Left hindlimb (tissue), 1 donor: ENCODE measurements at regions not wholly inside any gene's neighbourhood (a gene's known extent, or its start where the extent isn't known, plus 50 kb on each side); places are given as distances from the start of the nearest gene placed in this dataset.
"Not testable (repeated sequence)": the region's sequence is repeated elsewhere in the genome, so short reads cannot be mapped to it uniquely, and the experiment has no call there.

Experiments used
- DNase-seq: peaks from one replicate; pipeline ENCODE4 v3.0.0-alpha.2; 2018

GRCh38 chr1:242900558-242900957 lies 354.5 kb downstream of the CEP170 start:
- DNase-seq: not testable (repeated sequence)

- peak; percentile 48 for DNase-seq
Measured at GRCh38 chr1:242890192-242890741, 364.8 kb downstream of the CEP170 start.

DNA sequence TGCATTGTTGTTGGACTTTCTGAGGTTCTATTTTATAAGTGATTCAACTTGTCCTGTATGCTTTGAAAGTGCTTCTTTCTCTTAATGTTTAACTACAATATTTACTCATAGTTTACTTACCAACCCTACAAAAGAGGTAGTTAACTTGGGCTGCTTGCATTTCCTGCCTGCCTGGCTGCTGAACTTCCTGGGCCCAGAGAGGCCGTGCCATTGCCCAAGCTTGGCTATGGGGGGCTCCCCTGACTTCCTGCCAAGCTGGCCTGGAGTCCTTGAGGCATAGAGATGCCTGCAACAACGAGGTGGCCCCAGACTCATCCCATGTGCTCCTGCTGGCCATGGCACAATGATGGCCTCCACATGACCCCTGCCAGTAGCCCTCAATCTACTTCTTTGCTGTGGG lies 361.6 kb upstream of the PLD5 start:
- DNase-seq: no peak

DNA sequence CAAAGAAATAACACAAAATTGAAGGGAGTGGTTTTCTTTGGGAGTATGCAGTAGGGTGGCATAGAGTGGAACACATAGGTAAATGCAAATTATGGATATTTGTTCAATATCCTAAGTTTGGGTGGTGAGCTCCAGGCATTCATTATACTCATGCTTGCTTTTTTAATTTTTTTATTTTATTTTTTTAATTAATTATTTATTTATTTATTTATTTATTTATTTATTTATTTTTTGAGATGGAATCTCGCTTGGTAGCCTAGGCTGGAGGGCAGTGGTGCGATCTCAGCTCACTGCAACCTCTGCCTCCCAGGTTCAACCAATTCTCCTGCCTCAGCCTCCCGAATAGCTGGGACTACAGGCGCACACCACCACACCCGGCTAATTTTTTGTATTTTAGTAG lies 355.5 kb upstream of the PLD5 start:
- not testable (repeated sequence) for DNase-seq

DNA sequence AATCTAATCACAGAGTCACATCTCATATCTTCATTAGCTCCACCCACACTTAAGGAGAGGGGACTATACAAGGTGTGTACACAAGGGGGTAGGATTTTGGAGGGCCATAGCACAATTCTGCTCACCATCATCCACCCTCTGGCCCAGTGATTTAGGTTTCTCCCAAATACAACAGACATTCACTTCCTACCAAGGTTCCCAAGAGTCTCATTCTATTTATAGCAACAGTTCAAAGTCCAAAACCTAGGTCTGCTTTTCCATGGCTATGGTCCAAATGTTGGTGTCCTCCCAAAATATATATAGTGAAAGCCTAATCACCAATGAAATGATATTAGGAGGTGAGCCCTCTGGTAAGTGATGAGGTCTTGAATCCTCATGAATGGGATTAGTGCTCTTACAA lies 353.2 kb upstream of the PLD5 start:
- no peak for DNase-seq

GRCh38 chr1:242877229-242877628 lies 352.7 kb upstream of the PLD5 start:
- DNase-seq: no peak

- no peak for DNase-seq
Measured at GRCh38 chr1:242876030-242876429, 351.5 kb upstream of the PLD5 start.

DNA sequence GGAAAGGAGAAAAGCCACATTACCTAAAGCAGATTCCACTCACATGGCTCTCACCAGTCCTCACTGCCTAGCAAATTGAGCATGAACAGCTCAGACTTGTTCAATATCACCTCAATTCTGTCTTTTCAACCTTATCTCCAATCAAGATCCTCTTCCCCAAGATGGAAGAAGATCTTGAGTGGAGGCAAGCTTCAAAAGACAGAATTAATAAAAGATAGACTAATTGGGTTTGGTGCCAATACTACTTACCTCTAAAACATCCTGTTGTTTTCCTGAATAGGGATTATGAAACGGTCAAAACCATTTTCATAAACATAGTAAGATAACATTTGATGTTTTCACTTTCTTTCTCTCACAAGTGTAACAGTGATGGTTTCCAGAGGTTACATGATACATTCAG lies 349.2 kb upstream of the PLD5 start:
- DNase-seq: no peak

DNA sequence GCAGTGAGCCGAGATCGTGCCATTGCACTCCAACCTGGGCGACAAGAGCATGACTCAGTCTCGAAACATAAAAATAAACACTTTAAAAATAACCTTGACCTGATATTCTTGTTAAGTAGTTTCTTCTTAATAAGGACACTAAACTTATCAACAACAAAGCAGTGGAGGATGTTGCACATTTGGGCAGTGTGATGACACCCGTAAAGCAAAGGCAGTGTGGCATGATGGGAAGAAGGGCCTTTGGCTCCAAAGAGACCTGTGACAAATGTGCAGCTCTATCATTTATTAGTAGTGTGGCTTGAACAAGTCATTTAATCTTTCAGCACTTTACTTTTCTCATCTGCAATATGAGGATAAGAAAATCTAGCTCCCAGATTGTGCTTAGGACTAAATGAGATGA lies 348.0 kb upstream of the PLD5 start:
- DNase-seq: no peak

GRCh38 chr1:242871471-242872030 lies 347.1 kb upstream of the PLD5 start:
- no peak for DNase-seq

DNA sequence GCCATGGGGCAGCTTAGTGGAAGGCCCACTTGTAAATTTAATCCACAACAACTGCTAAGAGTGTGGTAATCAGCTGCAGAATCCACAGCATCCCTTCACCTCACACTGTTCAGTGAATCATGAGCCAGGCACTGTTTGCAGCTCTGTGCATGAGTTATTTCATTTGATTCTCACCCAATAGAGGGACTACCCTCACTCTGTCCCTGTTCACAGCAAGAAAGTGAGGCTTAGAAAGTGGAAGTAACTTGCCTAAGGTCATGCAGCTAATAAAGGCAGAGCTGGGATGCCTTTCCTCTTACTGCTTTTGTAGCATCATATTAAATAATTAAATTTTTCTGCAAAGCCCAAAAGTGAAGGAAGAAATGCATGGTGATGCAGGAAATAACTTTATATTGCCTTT lies 346.5 kb upstream of the PLD5 start:
- no peak for DNase-seq

- DNase-seq: no peak
Measured at GRCh38 chr1:242856289-242856688, 331.8 kb upstream of the PLD5 start.

GRCh38 chr1:242854466-242854865 lies 330.0 kb upstream of the PLD5 start:
- no peak for DNase-seq

GRCh38 chr1:242847390-242847993 lies 323.0 kb upstream of the PLD5 start:
- DNase-seq: no peak

GRCh38 chr1:242842094-242842493 lies 317.6 kb upstream of the PLD5 start:
- no peak for DNase-seq

DNA sequence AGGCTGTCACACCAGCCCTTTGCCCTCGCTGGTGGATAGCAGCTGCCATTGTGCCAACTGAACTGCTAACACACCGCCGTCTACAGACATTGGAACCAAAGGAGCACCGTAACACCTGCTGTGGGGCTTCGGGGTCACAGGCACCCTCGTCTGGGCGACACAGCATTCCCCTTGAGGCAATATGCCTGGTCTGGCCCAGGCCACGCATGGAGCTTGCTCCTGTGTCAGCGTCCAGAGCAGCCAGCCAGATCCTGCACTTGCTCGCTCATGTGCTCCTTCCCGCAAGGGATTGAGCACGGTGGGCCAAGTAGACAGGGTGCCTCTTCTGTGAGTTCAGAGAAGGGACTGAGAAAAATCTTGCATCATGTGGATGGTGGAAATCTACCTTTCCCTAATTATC lies 314.6 kb upstream of the PLD5 start:
- no peak for DNase-seq

DNA sequence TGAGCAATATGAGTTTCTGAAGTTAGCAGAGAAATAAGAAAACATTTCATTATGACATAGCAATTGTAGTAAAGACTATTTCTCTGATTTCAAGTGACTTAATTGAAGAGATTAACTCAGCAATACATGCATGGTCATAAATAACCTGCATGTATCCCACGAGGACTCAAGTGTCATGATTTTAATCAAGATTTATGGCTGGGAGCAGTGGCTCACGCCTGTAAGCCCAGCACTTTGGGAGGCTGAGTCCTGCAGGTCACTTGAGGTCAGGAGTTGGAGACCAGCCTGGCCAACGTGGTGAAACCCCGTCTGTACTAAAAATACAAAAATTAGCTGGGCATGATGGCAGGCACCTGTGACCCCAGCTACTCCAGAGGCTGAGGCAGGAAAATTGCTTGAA lies 311.9 kb upstream of the PLD5 start:
- DNase-seq: no peak

- DNase-seq: no peak
Measured at GRCh38 chr1:242828828-242829227, 304.3 kb upstream of the PLD5 start.

DNA sequence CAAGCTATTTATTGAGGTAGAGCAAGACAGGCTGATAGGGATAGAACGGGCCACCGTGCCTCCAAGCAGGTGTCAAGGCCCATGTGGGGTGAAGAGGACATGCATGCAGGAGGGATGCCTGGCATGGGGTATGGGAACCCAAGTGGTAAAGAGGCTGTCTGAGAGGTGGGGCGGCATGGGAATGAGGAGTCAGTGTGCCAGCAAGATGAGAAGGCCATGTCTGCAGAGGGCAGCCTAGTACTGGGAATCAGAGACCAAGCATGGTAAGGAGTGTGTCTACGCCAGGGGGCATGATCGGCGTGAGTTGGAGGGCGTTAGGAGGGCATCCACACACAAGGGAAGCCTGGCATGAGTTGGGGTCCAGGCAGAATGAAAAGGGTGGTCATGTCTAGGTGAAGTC lies 303.7 kb upstream of the PLD5 start:
- no peak for DNase-seq

GRCh38 chr1:242827538-242827937 lies 303.0 kb upstream of the PLD5 start:
- DNase-seq: no peak

DNA sequence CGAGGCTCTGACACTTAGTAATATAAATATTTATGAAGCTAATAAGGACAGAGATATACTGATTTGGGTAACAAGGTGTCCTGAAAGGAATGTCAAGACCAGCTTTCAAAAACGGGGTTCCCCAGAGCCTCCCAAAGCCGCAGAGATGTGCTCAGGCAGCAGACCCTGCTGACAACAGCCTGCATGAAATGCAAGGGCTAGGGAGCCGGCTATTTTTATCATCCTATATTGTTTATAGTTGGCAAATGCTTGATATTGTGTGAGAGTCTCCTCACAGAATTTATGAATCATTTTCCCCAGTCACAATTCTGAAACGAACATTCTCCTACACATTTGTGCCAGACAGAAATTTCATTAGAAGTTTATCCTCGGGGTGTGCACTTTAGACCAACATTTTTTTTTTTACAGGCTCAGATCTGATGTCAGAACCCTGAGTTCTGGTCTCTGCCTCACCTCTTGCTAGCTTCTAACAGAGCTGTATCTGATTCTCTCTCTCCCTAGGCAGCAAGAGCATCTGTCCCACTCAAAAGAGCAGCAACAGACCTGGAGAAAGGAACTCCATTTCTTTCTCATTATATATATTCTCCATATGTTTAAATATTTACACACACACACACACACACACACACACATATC lies 302.3 kb upstream of the PLD5 start:
- DNase-seq: no peak

- no peak for DNase-seq
Measured at GRCh38 chr1:242824435-242824834, 299.9 kb upstream of the PLD5 start.

GRCh38 chr1:242813490-242814091 lies 289.1 kb upstream of the PLD5 start:
- DNase-seq: no peak
